Bronchial epithelial cell (primary cell): ENCODE measurements at regions not wholly inside any gene's neighbourhood (a gene's known extent, or its start where the extent isn't known, plus 50 kb on each side); places are given as distances from the start of the nearest gene placed in this dataset.

Experiments used
- DNase-seq: peaks from one replicate; pipeline ENCODE4 v3.0.0-alpha.2; 2010; ENCODE audit warnings: low read depth
- FAIRE-seq: peaks from 2 replicates; lab custom pipeline; 2011; peaks lifted over from hg19 to GRCh38; lab: Jason Lieb, UNC
- H3K27me3 ChIP-seq: 2 replicates; pipeline ENCODE4 v1.5.1; 2011; ENCODE audit warnings: low read length; ENCODE audit not compliant: control insufficient read depth, insufficient read depth
- H3K36me3 ChIP-seq: 2 replicates; pipeline ENCODE4 v1.5.1; 2011; ENCODE audit warnings: low read length; ENCODE audit not compliant: control insufficient read depth, insufficient read depth
- H3K4me3 ChIP-seq: 2 replicates; pipeline ENCODE4 v1.5.1; 2011; ENCODE audit warnings: mild to moderate bottlenecking, low read depth, low read length, control low read depth
- TF ChIP-seq, protein P1 (sequence below): IDR thresholded peaks from 2 replicates; pipeline ENCODE4 v1.5.1; 2011; ENCODE audit warnings: mild to moderate bottlenecking, moderate library complexity, low read length, control low read depth, inconsistent platforms; ENCODE audit not compliant: insufficient read depth, severe bottlenecking

DNA sequence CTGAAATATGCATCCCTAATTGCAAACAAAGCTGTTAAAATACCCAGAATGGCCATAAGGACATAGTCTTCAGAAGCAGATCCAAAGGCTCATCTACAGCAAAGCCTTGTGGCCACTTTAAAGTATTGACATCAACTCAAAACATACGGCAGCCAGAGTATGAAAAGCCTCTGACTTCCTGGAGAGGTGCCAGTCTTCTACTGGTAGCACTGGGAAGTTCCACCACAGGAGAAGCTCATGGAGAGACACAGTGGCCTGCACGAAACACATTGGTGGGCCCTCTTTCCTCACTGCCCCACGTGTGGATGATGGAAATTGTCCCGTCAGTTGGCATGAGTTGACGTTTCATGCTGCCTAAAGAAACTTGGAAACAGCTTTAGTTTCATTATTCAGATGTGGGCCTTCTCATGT lies 202.6 kb upstream of the HEY2 start:
- H3K36me3 ChIP-seq, result no peaks in the 10 kb centered on the region
- TF ChIP-seq, protein P1, sequence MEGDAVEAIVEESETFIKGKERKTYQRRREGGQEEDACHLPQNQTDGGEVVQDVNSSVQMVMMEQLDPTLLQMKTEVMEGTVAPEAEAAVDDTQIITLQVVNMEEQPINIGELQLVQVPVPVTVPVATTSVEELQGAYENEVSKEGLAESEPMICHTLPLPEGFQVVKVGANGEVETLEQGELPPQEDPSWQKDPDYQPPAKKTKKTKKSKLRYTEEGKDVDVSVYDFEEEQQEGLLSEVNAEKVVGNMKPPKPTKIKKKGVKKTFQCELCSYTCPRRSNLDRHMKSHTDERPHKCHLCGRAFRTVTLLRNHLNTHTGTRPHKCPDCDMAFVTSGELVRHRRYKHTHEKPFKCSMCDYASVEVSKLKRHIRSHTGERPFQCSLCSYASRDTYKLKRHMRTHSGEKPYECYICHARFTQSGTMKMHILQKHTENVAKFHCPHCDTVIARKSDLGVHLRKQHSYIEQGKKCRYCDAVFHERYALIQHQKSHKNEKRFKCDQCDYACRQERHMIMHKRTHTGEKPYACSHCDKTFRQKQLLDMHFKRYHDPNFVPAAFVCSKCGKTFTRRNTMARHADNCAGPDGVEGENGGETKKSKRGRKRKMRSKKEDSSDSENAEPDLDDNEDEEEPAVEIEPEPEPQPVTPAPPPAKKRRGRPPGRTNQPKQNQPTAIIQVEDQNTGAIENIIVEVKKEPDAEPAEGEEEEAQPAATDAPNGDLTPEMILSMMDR, result no peak
- H3K27me3 ChIP-seq, result no peaks in the 10 kb centered on the region
- no peak for FAIRE-seq
- H3K4me3 ChIP-seq, result no peak overlapping the region
- DNase-seq, result no peak

DNA sequence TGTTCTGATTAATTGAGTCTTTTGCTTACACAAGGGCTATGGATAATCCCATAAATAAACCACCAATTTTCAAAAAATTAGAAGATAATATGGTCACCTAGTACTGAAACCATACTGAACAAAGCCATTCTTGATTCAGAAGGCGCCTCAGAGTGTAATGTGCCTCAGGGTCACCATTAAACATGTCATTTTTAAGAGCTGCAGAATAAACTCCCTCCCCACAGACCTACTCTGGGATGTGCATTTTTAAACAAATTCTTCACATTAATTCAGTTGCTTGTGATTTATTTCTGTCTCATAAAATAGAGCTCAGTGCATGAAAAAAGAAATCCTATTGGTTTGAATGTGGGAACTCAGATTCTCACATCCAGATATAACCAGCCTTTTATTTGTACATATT lies 202.1 kb upstream of the HEY2 start:
- no peak for DNase-seq
- H3K27me3 ChIP-seq, result no peaks in the 10 kb centered on the region
- FAIRE-seq, result no peak
- H3K36me3 ChIP-seq, result no peaks in the 10 kb centered on the region
- TF ChIP-seq, protein P1, result no peak
- no peak overlapping the region for H3K4me3 ChIP-seq

DNA sequence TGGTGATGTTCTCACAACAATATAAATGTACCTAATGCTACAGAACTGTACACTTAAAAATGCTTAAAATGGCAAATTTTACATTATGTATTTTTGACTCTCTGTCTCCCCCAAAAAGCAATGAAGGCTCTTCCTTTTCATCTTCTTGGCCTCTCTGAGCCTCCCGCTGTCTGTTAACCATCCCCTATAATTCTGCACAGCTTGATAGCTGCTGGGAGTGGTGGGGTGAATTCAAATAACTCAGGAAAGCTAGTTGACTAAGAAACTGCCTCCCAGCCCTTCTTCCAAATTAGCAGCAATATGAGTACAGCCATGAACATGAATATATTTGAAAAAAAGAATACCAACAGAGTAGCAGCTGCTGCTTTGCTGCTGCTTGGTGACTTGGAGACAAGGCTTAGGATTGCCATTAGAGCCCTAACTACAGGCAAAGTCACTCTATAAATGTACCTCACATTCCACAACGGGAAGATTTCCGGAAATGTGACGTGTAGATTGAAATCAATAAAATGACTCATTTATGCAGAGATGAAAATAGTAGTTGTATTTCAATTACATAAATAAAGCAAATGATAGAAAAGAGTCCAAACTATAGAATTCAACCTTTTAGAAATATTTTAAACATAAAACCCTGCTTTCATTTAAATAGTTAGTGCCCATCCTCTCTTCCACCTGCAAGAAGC lies 200.1 kb upstream of the HEY2 start:
- Histone ChIP-seq H3K27me3 (no peaks in the 10 kb centered on the region), H3K36me3 (no peaks in the 10 kb centered on the region), H3K4me3 (no peak overlapping the region)
- no peak for DNase-seq
- no peak for FAIRE-seq
- TF ChIP-seq, protein P1, result no peak

DNA sequence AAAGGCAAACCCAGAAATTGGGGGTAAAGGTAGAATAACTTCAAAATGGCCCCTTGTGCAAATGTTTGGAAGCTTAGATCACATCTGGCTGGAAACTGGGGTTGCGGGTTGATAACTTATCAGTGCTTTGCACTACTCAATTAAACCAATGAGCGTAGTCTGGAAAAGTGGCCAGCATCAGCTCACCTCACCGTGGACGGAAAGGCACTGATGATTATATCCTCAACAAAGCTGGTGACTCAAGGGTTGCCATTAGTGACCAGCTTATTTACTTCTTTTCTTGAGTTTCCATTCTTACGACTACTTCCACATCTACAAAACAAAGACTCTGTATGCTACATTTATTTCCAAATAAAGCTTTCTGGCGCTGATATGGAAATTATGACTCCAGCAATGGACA lies 198.5 kb upstream of the HEY2 start:
- no peak overlapping the region for H3K4me3 ChIP-seq
- peak; percentile 40 for FAIRE-seq

DNA sequence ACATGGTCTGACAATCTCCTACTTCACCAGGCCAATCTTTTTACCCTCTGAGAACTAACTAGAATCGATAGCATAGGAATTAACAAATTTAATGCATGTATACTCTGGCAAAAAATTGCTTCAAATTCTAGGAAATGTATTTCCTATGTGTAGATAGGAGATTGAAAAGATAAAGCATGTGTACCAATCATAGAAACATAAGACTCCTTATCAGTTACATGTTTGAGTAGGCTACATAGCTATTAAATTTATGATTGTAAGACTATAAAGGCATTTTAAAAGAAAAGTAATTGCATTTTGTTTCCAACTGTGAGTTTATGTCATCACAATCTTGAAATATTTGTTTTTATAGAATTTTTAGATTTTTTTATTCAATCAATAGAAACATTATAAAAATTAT lies 196.6 kb upstream of the HEY2 start:
- Histone ChIP-seq H3K36me3 (no peaks in the 10 kb centered on the region), H3K4me3 (no peak overlapping the region), H3K27me3 (no peaks in the 10 kb centered on the region)
- TF ChIP-seq, protein P1, result no peak
- FAIRE-seq (no peak), DNase-seq (no peak)

More for the DNA sequence above, 198.5 kb upstream of the HEY2 start:
- H3K36me3 ChIP-seq, result no peaks in the 10 kb centered on the region
- DNase-seq, result no peak
- TF ChIP-seq, protein P1, result no peak
- H3K27me3 ChIP-seq, result no peaks in the 10 kb centered on the region

DNA sequence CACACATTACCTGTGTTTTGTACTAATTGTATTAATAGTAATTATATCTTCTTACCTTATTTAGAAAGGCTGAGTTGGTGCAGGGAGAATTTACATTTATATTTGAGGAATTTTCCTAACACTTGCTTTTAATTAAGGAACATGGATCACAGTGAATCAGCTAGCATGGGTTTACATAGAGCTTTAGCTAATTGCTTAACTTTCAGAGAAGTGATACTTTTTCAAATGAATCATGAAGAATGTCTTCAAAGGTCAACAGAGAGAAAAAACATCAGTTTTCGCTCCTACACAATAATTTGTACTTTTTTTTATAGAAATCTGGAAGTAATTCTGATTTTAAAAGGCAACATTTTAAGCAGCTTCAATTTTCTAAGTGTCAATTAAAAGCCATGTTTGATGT lies 195.0 kb upstream of the HEY2 start:
- TF ChIP-seq, protein P1, result no peak
- FAIRE-seq, result no peak
- no peaks in the 10 kb centered on the region for H3K27me3 ChIP-seq
- no peaks in the 10 kb centered on the region for H3K36me3 ChIP-seq
- H3K4me3 ChIP-seq, result no peak overlapping the region
- no peak for DNase-seq
